Activated CD8-positive, alpha-beta memory T cell treated with anti-CD3 and anti-CD28 coated beads for 24 hours (primary cell): ENCODE measurements at regions not wholly inside any gene's neighbourhood (a gene's known extent, or its start where the extent isn't known, plus 50 kb on each side); places are given as distances from the start of the nearest gene placed in this dataset.

ENCODE experiments used
- DNase-seq: peaks from one replicate; pipeline ENCODE4 v3.0.0-alpha.2; 2020

DNA sequence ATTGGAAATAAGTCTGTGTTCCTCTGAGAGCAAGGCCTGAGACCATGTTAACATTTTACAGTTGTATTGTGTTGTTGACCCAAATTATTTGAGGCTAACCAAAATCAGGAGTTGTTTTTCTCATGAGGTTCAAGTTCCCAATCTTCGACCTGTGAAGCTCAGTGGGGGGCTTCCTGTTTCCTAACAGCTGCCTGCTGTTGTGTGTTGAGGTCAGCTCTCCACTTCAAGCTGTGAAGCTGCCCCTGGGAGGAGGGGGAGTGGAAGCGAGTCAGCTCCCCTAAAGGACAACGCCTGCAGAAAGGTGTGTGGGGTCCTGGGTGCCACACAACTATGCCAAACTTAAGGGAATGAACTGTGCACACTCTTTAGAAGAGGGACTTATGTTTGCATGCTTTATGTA, 295.5 kb downstream of the IRX1 start:
- no peak for DNase-seq

- DNase-seq = no peak
These were observed 297.9 kb downstream of the IRX1 start for GRCh38 chr5:3893527-3893926.

- no peak for DNase-seq
These were observed 298.3 kb downstream of the IRX1 start for GRCh38 chr5:3893975-3894374.

DNA sequence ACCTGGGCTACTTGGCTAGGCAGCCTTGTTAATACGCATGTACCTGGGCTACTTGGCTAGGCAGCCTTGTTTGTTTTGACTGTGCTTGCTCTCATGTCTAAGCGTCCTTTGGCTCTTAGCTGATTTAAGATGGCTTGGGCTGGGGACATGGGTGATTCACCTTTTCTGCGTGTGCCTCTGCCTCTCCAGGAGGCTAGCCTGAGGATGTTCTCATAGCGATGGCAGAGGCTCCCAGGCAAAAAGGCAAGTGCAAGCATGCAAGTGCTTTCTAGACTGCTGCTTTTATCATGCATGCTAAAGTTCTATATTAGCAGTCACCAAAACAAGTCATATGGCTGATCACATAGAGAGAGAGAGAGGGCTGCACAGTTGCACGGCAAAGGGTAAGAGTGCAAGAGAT, 300.5 kb downstream of the IRX1 start:
- no peak for DNase-seq

DNA sequence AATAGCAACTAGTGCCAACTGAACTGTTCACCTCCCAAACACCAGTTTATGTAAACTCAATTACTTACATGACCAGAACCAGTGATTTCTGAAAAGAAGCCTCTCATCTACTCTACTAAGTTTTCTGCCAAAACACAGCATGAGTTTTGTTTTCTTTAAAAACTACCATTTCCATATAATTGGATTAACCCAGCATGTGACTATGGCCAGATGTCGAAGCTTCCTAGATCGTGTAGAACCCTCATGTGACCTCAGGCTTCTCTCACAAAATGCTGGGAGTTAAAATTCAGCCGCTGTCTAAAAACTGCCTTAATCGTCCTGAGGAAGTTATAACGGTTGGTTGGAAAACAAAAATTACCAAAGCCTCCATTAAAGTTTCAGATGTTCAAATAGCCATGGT, 303.5 kb downstream of the IRX1 start:
- no peak for DNase-seq

GRCh38 chr5:3904584-3904983, 309.0 kb downstream of the IRX1 start:
- no peak for DNase-seq

GRCh38 chr5:3905031-3905430, 309.4 kb downstream of the IRX1 start:
- no peak for DNase-seq

- no peak for DNase-seq
These were observed 309.9 kb downstream of the IRX1 start for GRCh38 chr5:3905521-3905920.

DNA sequence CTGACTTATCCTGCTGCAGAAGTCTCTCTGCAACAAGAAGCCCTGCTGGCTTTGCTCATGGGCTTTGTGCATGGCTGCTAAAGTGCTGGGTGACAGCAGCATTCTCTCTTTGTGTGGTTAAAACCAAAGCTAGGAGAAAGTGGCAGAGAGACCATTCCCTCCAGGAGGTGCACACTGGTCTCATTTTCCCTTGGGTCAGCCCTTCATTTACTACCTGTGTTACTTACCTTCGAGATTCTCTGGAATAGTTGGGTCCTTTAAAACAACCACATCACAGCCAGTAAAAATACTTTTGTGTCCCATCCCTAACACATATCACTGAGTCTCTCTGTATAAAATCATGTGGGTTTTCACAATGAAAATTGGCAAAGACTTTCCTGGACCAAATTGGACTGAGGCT, 315.5 kb downstream of the IRX1 start:
- DNase-seq = no peak

GRCh38 chr5:3911773-3912172, 316.1 kb downstream of the IRX1 start:
- no peak for DNase-seq

DNA sequence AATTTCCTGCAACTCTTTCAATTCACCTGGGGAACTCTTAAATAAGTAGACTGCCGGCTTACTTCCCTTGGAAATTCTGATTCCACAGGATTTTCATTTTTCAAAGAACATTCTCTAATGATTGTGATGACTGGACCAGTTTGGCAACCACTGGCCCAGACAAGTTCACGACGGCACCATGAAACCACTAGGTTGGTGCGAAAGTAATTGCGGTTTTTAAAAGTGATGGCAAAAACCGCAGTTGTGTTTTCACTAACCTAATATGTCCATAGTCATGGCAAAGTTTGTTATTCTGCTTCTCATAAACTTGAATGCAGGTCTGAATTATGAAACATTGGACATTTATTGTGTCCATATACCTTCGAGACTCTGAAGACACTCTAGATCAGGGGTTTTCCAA, 317.2 kb downstream of the IRX1 start:
- no peak for DNase-seq

GRCh38 chr5:3913279-3913678, 317.6 kb downstream of the IRX1 start:
- no peak for DNase-seq

- no peak for DNase-seq
These were observed 329.4 kb downstream of the IRX1 start for GRCh38 chr5:3925022-3925421.

DNA sequence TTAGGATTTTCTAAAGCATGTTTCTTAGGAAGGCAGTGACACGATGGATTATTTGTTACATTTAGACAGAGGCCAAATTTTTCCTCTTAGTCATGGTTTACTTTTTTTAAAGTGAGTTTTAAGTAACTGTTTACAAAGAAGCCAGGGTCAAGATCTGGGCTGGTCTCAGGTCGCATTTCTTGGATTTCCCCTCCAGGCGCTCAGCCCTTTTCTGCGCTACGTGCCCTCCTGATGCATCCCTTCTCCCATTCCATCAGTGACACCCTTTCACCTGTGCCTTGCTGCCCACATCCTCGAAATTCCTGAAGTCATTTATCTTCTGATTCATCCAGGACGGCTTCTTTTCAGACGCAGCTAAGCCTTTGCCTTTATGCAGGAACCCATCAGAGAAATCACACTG, 330.3 kb downstream of the IRX1 start:
- no peak for DNase-seq

- no peak for DNase-seq
These were observed 334.2 kb downstream of the IRX1 start for GRCh38 chr5:3929799-3930198.

DNA sequence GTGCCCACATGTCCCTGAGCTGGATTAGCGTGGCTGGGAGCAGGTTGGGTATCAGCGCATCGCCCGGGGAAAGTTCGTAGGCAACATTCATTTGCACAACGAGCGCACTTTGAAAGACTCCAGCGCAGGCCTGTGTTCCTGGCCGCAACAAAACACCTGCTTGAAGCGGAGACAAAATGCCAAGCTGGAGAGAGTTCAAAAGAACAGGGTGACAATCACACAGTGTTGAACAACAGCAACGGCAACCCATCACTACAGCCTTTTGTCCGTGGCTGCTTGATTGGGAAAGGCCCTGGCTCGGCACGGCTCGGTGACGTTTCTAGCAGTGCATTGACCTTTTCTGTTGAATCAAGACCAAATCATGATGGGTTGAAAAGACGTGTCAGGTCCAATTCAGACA, 336.3 kb downstream of the IRX1 start:
- no peak for DNase-seq

- no peak for DNase-seq
These were observed 337.9 kb downstream of the IRX1 start for GRCh38 chr5:3933536-3933935.

DNA sequence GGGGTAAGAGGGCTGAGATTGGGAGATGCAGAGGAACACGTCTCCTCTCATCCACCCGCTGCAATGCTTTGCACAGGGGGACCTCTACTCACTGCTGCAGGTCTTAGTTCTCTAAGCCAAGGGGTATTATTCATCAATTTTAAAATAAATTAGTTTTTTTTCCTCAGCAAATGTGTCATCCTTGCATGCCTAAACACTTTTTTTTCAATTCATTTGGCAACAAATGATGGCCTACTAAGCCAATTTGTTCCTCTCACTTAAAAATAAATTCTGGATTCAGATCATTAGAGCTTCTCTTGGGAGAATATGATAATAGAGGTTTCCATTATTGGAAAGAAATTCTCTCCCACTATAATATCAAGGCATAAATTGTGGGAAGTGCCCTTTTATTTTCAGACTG, 338.3 kb downstream of the IRX1 start:
- no peak for DNase-seq

DNA sequence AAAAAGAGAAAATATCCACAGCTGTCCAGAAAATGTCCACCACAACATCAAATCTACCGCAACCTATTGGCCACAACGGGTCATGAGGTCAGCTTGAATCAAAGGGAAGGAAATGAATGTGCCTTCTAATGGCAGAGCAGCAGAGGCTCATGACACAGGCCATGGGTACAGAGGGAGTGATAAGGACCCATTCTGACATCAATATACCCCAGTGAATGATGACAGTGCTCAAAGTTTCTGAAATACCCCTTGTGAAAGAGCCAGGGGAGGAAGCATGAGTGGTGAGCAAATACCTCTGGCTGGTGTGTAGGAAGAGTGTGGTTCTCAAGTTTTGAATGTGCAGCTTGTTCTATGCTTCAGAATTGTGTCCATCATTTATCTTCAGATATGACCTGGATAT, 348.2 kb downstream of the IRX1 start:
- DNase-seq = no peak

- DNase-seq = no peak
These were observed 349.3 kb downstream of the IRX1 start for GRCh38 chr5:3944930-3945329.

- no peak for DNase-seq
These were observed 353.2 kb downstream of the IRX1 start for GRCh38 chr5:3948838-3949237.

DNA sequence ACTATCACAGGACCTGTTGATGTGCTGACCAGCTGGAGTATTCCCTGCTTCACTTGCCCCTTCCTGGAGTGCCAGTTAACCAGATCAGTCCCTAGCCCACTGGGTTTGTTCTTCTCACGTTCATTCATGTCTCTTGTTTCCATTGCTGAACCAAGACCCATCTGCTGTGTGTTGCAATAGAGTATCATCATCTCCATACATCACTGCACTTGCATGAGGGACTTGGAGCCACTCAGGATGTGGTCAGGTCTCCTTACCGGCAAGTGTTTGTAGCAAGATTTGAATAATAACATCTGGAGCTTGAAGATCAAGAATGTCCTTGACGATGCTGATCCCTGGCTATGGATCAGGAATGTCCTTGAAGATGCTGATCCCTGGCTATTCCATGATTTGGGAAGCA, 358.6 kb downstream of the IRX1 start:
- DNase-seq = no peak

DNA sequence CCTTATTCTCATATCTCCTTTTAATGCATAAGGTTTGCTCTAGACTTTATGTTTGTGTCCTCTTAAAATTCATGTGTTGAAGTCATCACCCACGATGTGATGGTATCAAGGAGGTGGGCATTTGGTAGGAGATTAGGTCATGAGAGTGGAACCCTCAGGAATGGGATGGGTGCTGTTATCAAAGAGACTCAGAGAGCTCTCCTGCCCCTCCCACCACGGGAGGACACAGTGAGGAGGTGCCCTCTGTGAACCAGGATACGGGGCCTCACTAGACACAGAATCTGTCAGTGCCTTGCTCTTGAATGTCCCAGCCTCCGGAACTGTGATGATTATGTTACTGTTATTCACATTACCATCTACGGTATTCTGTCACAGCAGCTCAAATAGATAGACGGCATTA, 359.0 kb downstream of the IRX1 start:
- no peak for DNase-seq

- DNase-seq = no peak
These were observed 362.0 kb downstream of the IRX1 start for GRCh38 chr5:3957658-3958057.

- no peak for DNase-seq
These were observed 362.8 kb downstream of the IRX1 start for GRCh38 chr5:3958389-3958788.

DNA sequence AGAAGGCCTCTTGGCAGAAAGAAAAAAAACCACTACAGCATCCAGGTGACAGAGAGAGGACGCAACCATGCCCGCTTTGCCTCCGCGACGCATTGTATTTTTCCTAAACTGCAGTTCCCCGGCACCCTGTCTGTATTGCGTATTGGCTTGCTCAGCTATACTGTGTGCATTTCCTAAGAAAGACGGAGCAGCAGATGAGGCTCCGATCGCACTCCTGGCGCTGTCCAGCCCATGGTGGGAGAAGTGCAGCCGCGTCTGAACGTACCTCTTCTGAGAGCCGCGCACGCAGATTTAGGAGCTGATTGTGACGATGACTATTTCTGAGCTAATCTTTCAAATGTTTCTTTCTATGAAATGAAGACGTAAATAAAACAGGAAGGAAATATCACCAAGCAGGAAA, 366.5 kb downstream of the IRX1 start:
- no peak for DNase-seq
